NT2/D1 (cell line): ENCODE measurements at regions not wholly inside any gene's neighbourhood (a gene's known extent, or its start where the extent isn't known, plus 50 kb on each side); places are given as distances from the start of the nearest gene placed in this dataset.

Source experiments
- SUZ12 ChIP-seq: IDR thresholded peaks from 2 replicates; pipeline ENCODE4 v1.6.1; 2011; ENCODE audit not compliant: insufficient read length, insufficient read depth; ENCODE audit errors: extremely low read depth
- YY1 ChIP-seq: IDR thresholded peaks from 2 replicates; pipeline ENCODE4 v1.6.1; 2011; ENCODE audit not compliant: insufficient read length, insufficient read depth
- ZNF274 ChIP-seq: IDR thresholded peaks from 2 replicates; pipeline ENCODE4 v1.6.1; 2011; ENCODE audit warnings: mild to moderate bottlenecking, low read depth, low read length

GRCh38 chr2:217647925-217648324 lies 354.9 kb downstream of the TNS1 start:
- TF ChIP-seq SUZ12 (no peak), YY1 (no peak), ZNF274 (no peak)
